RWPE2 (cell line): ENCODE measurements at regions not wholly inside any gene's neighbourhood (a gene's known extent, or its start where the extent isn't known, plus 50 kb on each side); places are given as distances from the start of the nearest gene placed in this dataset.

Experiments
- ATAC-seq: fragments of 200-7000 bp; cut with Tn5 transposase; 3 replicates; pipeline ENCODE4 v1.9.1; 2021; ENCODE audit warnings: low read depth
- DNase-seq: peaks from one replicate; pipeline ENCODE4 v3.0.0-alpha.2; 2020; ENCODE audit warnings: low spot score
- H3K27ac ChIP-seq: fragments of 450-650 bp; 2 replicates; pipeline ENCODE4 v1.5.1; 2017; ENCODE audit warnings: mild to moderate bottlenecking; ENCODE audit not compliant: poor library complexity, severe bottlenecking
- H3K27me3 ChIP-seq: fragments of 250-450 bp; sonication (Bioruptor Pico); 2 replicates; pipeline ENCODE4 v1.5.1; 2021; ENCODE audit warnings: mild to moderate bottlenecking, moderate library complexity; ENCODE audit not compliant: insufficient read depth, poor library complexity, severe bottlenecking
- H3K36me3 ChIP-seq: fragments of 250-450 bp; sonication (Bioruptor Pico); 2 replicates; pipeline ENCODE4 v1.5.1; 2020; ENCODE audit warnings: low read depth, mild to moderate bottlenecking, moderate library complexity
- H3K4me1 ChIP-seq: fragments of 250-450 bp; sonication (Bioruptor Pico); 2 replicates; pipeline ENCODE4 v1.5.1; 2021; ENCODE audit warnings: mild to moderate bottlenecking, moderate library complexity; ENCODE audit not compliant: insufficient read depth, poor library complexity, severe bottlenecking
- H3K4me3 ChIP-seq: fragments of 250-450 bp; sonication (Bioruptor Pico); 2 replicates; pipeline ENCODE4 v1.5.1; 2021; ENCODE audit warnings: mild to moderate bottlenecking, moderate library complexity; ENCODE audit not compliant: severe bottlenecking
- H3K9me3 ChIP-seq: fragments of 250-450 bp; sonication (Bioruptor Pico); 2 replicates; pipeline ENCODE4 v1.5.1; 2021; ENCODE audit warnings: mild to moderate bottlenecking, moderate library complexity; ENCODE audit not compliant: severe bottlenecking
- TF ChIP-seq, protein P1 (sequence below): fragments of 450-650 bp; IDR thresholded peaks from one replicate; pipeline ENCODE4 v1.5.1; 2017; ENCODE audit warnings: mild to moderate bottlenecking, moderate library complexity; ENCODE audit not compliant: poor library complexity, severe bottlenecking

DNA sequence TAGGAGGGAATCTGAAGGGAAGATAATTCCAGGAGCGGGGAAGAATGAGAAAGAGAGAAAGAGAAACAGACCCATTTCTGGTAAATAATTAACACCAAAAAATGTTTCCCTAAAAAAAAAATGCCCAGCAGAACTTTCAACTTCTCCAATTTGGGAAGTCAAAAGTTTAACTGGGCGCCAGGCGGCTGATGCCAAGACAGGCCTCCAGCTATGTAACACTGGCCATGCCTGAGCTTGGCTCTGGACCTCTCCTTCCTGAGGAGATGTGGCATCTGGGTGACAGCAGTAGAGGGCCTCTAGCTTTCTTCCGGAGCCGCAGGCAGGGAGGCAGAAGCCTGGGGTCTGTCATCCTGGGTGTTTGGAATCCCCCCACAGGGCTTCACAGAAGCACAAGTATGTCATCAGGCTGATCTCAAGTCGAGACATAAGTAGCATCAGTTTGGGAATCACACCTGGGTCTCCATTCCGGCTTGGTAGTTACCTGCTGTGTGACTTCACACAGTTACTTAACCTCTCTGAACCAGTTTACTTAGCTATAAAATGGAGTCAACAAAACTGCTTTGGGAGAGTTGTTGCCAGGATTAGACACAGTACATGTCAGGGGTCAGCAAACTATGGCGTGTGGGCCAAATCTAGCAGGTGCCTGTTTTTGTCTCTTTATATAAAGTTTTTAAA lies 50.5 kb upstream of the TCF7L2 start:
- H3K27ac ChIP-seq, result no peak overlapping the region
- no peak overlapping the region for H3K4me3 ChIP-seq
- peaks cover 6% of the 10 kb centered on the region for H3K4me1 ChIP-seq
- no peaks in the 10 kb centered on the region for H3K9me3 ChIP-seq
- ATAC-seq (no peak), DNase-seq (no peak)
- H3K36me3 ChIP-seq, result no peaks in the 10 kb centered on the region
- TF ChIP-seq, protein P1, sequence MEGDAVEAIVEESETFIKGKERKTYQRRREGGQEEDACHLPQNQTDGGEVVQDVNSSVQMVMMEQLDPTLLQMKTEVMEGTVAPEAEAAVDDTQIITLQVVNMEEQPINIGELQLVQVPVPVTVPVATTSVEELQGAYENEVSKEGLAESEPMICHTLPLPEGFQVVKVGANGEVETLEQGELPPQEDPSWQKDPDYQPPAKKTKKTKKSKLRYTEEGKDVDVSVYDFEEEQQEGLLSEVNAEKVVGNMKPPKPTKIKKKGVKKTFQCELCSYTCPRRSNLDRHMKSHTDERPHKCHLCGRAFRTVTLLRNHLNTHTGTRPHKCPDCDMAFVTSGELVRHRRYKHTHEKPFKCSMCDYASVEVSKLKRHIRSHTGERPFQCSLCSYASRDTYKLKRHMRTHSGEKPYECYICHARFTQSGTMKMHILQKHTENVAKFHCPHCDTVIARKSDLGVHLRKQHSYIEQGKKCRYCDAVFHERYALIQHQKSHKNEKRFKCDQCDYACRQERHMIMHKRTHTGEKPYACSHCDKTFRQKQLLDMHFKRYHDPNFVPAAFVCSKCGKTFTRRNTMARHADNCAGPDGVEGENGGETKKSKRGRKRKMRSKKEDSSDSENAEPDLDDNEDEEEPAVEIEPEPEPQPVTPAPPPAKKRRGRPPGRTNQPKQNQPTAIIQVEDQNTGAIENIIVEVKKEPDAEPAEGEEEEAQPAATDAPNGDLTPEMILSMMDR, result no peak
- H3K27me3 ChIP-seq, result no peaks in the 10 kb centered on the region
